Uterus (tissue), 3 donors: ENCODE measurements at regions not wholly inside any gene's neighbourhood (a gene's known extent, or its start where the extent isn't known, plus 50 kb on each side); places are given as distances from the start of the nearest gene placed in this dataset.

ENCODE experiments used
- DNase-seq, 2 donors: peaks; one replicate each; pipeline ENCODE4 v3.0.0-alpha.2; 2019 to 2020
- H3K27ac ChIP-seq, 2 donors: fragments of 200-600 bp; sonication (generic); 1 replicate in 1 of 2; 2 replicates in 1 of 2; pipeline ENCODE4 v1.5.1; 2016 to 2018
- H3K27me3 ChIP-seq, 2 donors: fragments of 200-600 bp; sonication (generic); one replicate each; pipeline ENCODE4 v1.5.1; 2018 to 2019; ENCODE audit warnings: control low read depth in 1 of 2
- H3K36me3 ChIP-seq, 2 donors: fragments of 200-600 bp; sonication (generic); one replicate each; pipeline ENCODE4 v1.5.1; 2019; ENCODE audit warnings: control low read depth in 1 of 2
- H3K4me1 ChIP-seq, 2 donors: fragments of 200-600 bp; sonication (generic); one replicate each; pipeline ENCODE4 v1.5.1; 2018 to 2019; ENCODE audit warnings: control low read depth in 1 of 2
- H3K4me3 ChIP-seq, 2 donors: fragments of 200-600 bp; sonication (generic); 1 replicate in 1 of 2; 2 replicates in 1 of 2; pipeline ENCODE4 v1.5.1; 2018 to 2019; ENCODE audit warnings: mild to moderate bottlenecking in 1 of 2
- H3K9me3 ChIP-seq, 2 donors: fragments of 200-600 bp; sonication (generic); one replicate each; pipeline ENCODE4 v1.5.1; 2019; ENCODE audit warnings: control low read depth in 1 of 2
- CTCF ChIP-seq, 4 experiments: fragments of 200-600 bp in 2 of 4; fragments of 450-650 bp in 2 of 4; sonication (generic) in 2 of 4; IDR thresholded peaks; one replicate each; pipeline ENCODE4 v1.5.1; 2016 to 2019; ENCODE audit warnings: antibody characterized with exemption in 4 of 4, mild to moderate bottlenecking in 2 of 4, moderate library complexity in 1 of 4
- POLR2A ChIP-seq, 2 donors: fragments of 450-650 bp; IDR thresholded peaks; one replicate each; pipeline ENCODE4 v1.6.1; 2016; ENCODE audit warnings: antibody characterized with exemption in 2 of 2, mild to moderate bottlenecking in 1 of 2, moderate library complexity in 1 of 2
- intact Hi-C: fragments of 100-400 bp; cut with DNase I; formaldehyde crosslinking; loops from one replicate; pipeline ENCODE4 v1.15.1; 2023; ENCODE audit warnings: low total_unique reads
- donor health status: DM: yes; HTN: yes; CAD: no.

GRCh38 chr14:96663076-96663475, 134.1 kb upstream of the VRK1 start:
- no peak for DNase-seq
- H3K4me3 ChIP-seq: no peak overlapping the region
- no peak overlapping the region for H3K27ac ChIP-seq
- no peaks in the 10 kb centered on the region for H3K27me3 ChIP-seq
- TF ChIP-seq POLR2A (IDR thresholded peaks at IDR 0.05) (no peak), CTCF (IDR thresholded peaks at IDR 0.05) (no peak)
- no peaks in the 10 kb centered on the region for H3K36me3 ChIP-seq
- intact Hi-C loops: no loop called here
- no peaks in the 10 kb centered on the region for H3K9me3 ChIP-seq
- H3K4me1 ChIP-seq: no peaks in the 10 kb centered on the region

GRCh38 chr14:96663491-96664067, 133.6 kb upstream of the VRK1 start:
- Histone ChIP-seq H3K36me3 (no peaks in the 10 kb centered on the region), H3K27me3 (no peaks in the 10 kb centered on the region), H3K27ac (no peak overlapping the region), H3K4me3 (no peak overlapping the region), H3K4me1 (no peaks in the 10 kb centered on the region), H3K9me3 (no peaks in the 10 kb centered on the region)
- intact Hi-C loops: no loop called here
- no peak for TF ChIP-seq POLR2A (IDR thresholded peaks at IDR 0.05)
- TF ChIP-seq CTCF (IDR thresholded peaks at IDR 0.05): no peak
- no peak for DNase-seq

GRCh38 chr14:96666088-96666487, 131.1 kb upstream of the VRK1 start:
- Histone ChIP-seq H3K36me3 (no peaks in the 10 kb centered on the region), H3K4me3 (no peak overlapping the region), H3K4me1 (no peaks in the 10 kb centered on the region), H3K27me3 (no peaks in the 10 kb centered on the region), H3K9me3 (no peaks in the 10 kb centered on the region), H3K27ac (no peak overlapping the region)
- intact Hi-C loops: no loop called here
- TF ChIP-seq CTCF (IDR thresholded peaks at IDR 0.05): no peak
- no peak for TF ChIP-seq POLR2A (IDR thresholded peaks at IDR 0.05)
- no peak for DNase-seq

GRCh38 chr14:96670391-96670790, 126.8 kb upstream of the VRK1 start:
- no peaks in the 10 kb centered on the region for H3K9me3 ChIP-seq
- DNase-seq: no peak
- no peaks in the 10 kb centered on the region for H3K4me1 ChIP-seq
- H3K4me3 ChIP-seq: no peak overlapping the region
- H3K27me3 ChIP-seq: no peaks in the 10 kb centered on the region
- no peak for TF ChIP-seq CTCF (IDR thresholded peaks at IDR 0.05)
- TF ChIP-seq POLR2A (IDR thresholded peaks at IDR 0.05): no peak
- intact Hi-C loops: no loop called here
- no peak overlapping the region for H3K27ac ChIP-seq
- H3K36me3 ChIP-seq: no peaks in the 10 kb centered on the region

- intact Hi-C loops: no loop called here
- H3K27me3 ChIP-seq: no peaks in the 10 kb centered on the region
- H3K27ac ChIP-seq: no peak overlapping the region
- TF ChIP-seq CTCF (IDR thresholded peaks at IDR 0.05): no peak
- TF ChIP-seq POLR2A (IDR thresholded peaks at IDR 0.05): no peak
- no peaks in the 10 kb centered on the region for H3K4me1 ChIP-seq
- H3K9me3 ChIP-seq: no peaks in the 10 kb centered on the region
- no peak overlapping the region for H3K4me3 ChIP-seq
- H3K36me3 ChIP-seq: no peaks in the 10 kb centered on the region
- no peak for DNase-seq
Observed at GRCh38 chr14:96671218-96671617, 126.0 kb upstream of the VRK1 start.
